ENCODE measurements at regions not wholly inside any gene's neighbourhood (a gene's known extent, or its start where the extent isn't known, plus 50 kb on each side); places are given as distances from the start of the nearest gene placed in this dataset.

- TF ChIP-seq CTCF (IDR thresholded peaks at IDR 0.05) (no peak), POLR2AphosphoS5 (IDR thresholded peaks at IDR 0.05; ENCODE audit: low read depth, low read length) (no peak)
Measured at GRCh38 chr3:24741506-24741905, 246.9 kb upstream of the THRB start.
